ENCODE measurements at regions not wholly inside any gene's neighbourhood (a gene's known extent, or its start where the extent isn't known, plus 50 kb on each side); places are given as distances from the start of the nearest gene placed in this dataset.

GRCh38 chr12:19971361-19972280 is 396.7 kb upstream of the PDE3A start:
- Mint-ChIP-seq H3K9me3 (no peaks in the 10 kb centered on the region), H3K36me3 (ENCODE audit: insufficient read depth) (no peaks in the 10 kb centered on the region), H3K4me1 (ENCODE audit: low read depth in 2 of 2) (peaks cover 0 to 4% of the 10 kb centered on the region in 2 donors), H3K4me3 (no peak overlapping the region), H3K27me3 (peaks cover 0 to 6% of the 10 kb centered on the region in 2 donors), H3K27ac (no peak overlapping the region)
- no peak for DNase-seq
- ATAC-seq (replicated peaks) = no peak

- DNase-seq = no peak
- ATAC-seq (replicated peaks) = no peak
- H3K27ac Mint-ChIP-seq = no peak overlapping the region
Observed at GRCh38 chr12:19972325-19973288, 395.7 kb upstream of the PDE3A start.

GRCh38 chr12:19978193-19978592 is 390.1 kb upstream of the PDE3A start:
- Mint-ChIP-seq H3K27me3 (peaks cover 0 to 6% of the 10 kb centered on the region in 2 donors), H3K4me3 (no peak overlapping the region), H3K27ac (no peak overlapping the region), H3K36me3 (ENCODE audit: insufficient read depth) (no peaks in the 10 kb centered on the region), H3K4me1 (ENCODE audit: low read depth in 2 of 2) (peaks cover 0 to under 1% of the 10 kb centered on the region in 2 donors), H3K9me3 (no peaks in the 10 kb centered on the region)
- DNase-seq (no peak), ATAC-seq (replicated peaks) (no peak)

More at GRCh38 chr12:19972325-19973288, 395.7 kb upstream of the PDE3A start:
- Mint-ChIP-seq H3K4me3 (no peak overlapping the region), H3K27me3 (peaks cover 0 to 6% of the 10 kb centered on the region in 2 donors), H3K4me1 (ENCODE audit: low read depth in 2 of 2) (peaks cover 0 to 4% of the 10 kb centered on the region in 2 donors), H3K36me3 (ENCODE audit: insufficient read depth) (no peaks in the 10 kb centered on the region), H3K9me3 (no peaks in the 10 kb centered on the region)

- H3K4me1 Mint-ChIP-seq (ENCODE audit: low read depth in 2 of 2) = no peaks in the 10 kb centered on the region
- H3K4me3 Mint-ChIP-seq = no peak overlapping the region
- peaks cover 0 to 6% of the 10 kb centered on the region in 2 donors for H3K27me3 Mint-ChIP-seq
- DNase-seq (no peak), ATAC-seq (replicated peaks) (no peak)
- no peak overlapping the region for H3K27ac Mint-ChIP-seq
- no peaks in the 10 kb centered on the region for H3K9me3 Mint-ChIP-seq
- H3K36me3 Mint-ChIP-seq (ENCODE audit: insufficient read depth) = no peaks in the 10 kb centered on the region
Observed at GRCh38 chr12:19979584-19979983, 388.8 kb upstream of the PDE3A start.

- Mint-ChIP-seq H3K4me1 (ENCODE audit: low read depth in 2 of 2) (no peaks in the 10 kb centered on the region), H3K9me3 (peaks cover 0 to 2% of the 10 kb centered on the region in 2 donors), H3K36me3 (ENCODE audit: insufficient read depth) (no peaks in the 10 kb centered on the region), H3K4me3 (no peak overlapping the region), H3K27me3 (no peaks in the 10 kb centered on the region), H3K27ac (no peak overlapping the region)
- DNase-seq (no peak), ATAC-seq (replicated peaks) (no peak)
Observed at GRCh38 chr12:19981944-19982343, 386.4 kb upstream of the PDE3A start.

- Mint-ChIP-seq H3K36me3 (ENCODE audit: insufficient read depth) (no peaks in the 10 kb centered on the region), H3K4me3 (no peak overlapping the region), H3K27ac (no peak overlapping the region), H3K9me3 (peaks cover 0 to 2% of the 10 kb centered on the region in 2 donors), H3K27me3 (peaks cover 4 to 27% of the 10 kb centered on the region in 2 donors), H3K4me1 (ENCODE audit: low read depth in 2 of 2) (no peaks in the 10 kb centered on the region)
- ATAC-seq (replicated peaks) (no peak), DNase-seq (no peak)
Observed at GRCh38 chr12:19988001-19988400, 380.3 kb upstream of the PDE3A start.

- Mint-ChIP-seq H3K9me3 (peaks cover 0 to 3% of the 10 kb centered on the region in 2 donors), H3K4me3 (no peak overlapping the region), H3K27ac (no peak overlapping the region), H3K36me3 (ENCODE audit: insufficient read depth) (no peaks in the 10 kb centered on the region), H3K4me1 (ENCODE audit: low read depth in 2 of 2) (no peaks in the 10 kb centered on the region), H3K27me3 (peaks cover 4 to 27% of the 10 kb centered on the region in 2 donors)
- ATAC-seq (replicated peaks) (no peak), DNase-seq (no peak)
Observed at GRCh38 chr12:19988459-19988873, 379.9 kb upstream of the PDE3A start.

- DNase-seq (no peak), ATAC-seq (replicated peaks) (no peak)
- peaks cover 0 to 4% of the 10 kb centered on the region in 2 donors for H3K9me3 Mint-ChIP-seq
- H3K27ac Mint-ChIP-seq = no peak overlapping the region
- H3K27me3 Mint-ChIP-seq = peaks cover 4 to 27% of the 10 kb centered on the region in 2 donors
- no peaks in the 10 kb centered on the region for H3K4me1 Mint-ChIP-seq (ENCODE audit: low read depth in 2 of 2)
- no peaks in the 10 kb centered on the region for H3K36me3 Mint-ChIP-seq (ENCODE audit: insufficient read depth)
- no peak overlapping the region for H3K4me3 Mint-ChIP-seq
Observed at GRCh38 chr12:19988948-19989347, 379.4 kb upstream of the PDE3A start.

- H3K4me1 Mint-ChIP-seq (ENCODE audit: low read depth in 2 of 2) = no peaks in the 10 kb centered on the region
- H3K27me3 Mint-ChIP-seq = peaks cover 4 to 27% of the 10 kb centered on the region in 2 donors
- peaks cover 0 to 2% of the 10 kb centered on the region in 2 donors for H3K9me3 Mint-ChIP-seq
- no peak for DNase-seq
- no peak overlapping the region for H3K4me3 Mint-ChIP-seq
- no peak for ATAC-seq (replicated peaks)
- H3K27ac Mint-ChIP-seq = no peak overlapping the region
- H3K36me3 Mint-ChIP-seq (ENCODE audit: insufficient read depth) = no peaks in the 10 kb centered on the region
Observed at GRCh38 chr12:19991146-19991545, 377.2 kb upstream of the PDE3A start.

- Mint-ChIP-seq H3K36me3 (ENCODE audit: insufficient read depth) (no peaks in the 10 kb centered on the region), H3K4me3 (no peak overlapping the region), H3K4me1 (ENCODE audit: low read depth in 2 of 2) (no peaks in the 10 kb centered on the region), H3K27ac (no peak overlapping the region), H3K9me3 (peaks cover 0 to 2% of the 10 kb centered on the region in 2 donors), H3K27me3 (peaks cover 4 to 27% of the 10 kb centered on the region in 2 donors)
- ATAC-seq (replicated peaks) (no peak), DNase-seq (no peak)
Observed at GRCh38 chr12:19992311-19992710, 376.0 kb upstream of the PDE3A start.

- no peak overlapping the region for H3K27ac Mint-ChIP-seq
- no peaks in the 10 kb centered on the region for H3K36me3 Mint-ChIP-seq (ENCODE audit: insufficient read depth)
- H3K4me3 Mint-ChIP-seq = no peak overlapping the region
- ATAC-seq (replicated peaks) = no peak
- DNase-seq = no peak
- peaks cover 0 to 2% of the 10 kb centered on the region in 2 donors for H3K9me3 Mint-ChIP-seq
- no peaks in the 10 kb centered on the region for H3K4me1 Mint-ChIP-seq (ENCODE audit: low read depth in 2 of 2)
- peaks cover 8 to 10% of the 10 kb centered on the region in 2 donors for H3K27me3 Mint-ChIP-seq
Observed at GRCh38 chr12:19994968-19995367, 373.4 kb upstream of the PDE3A start.

GRCh38 chr12:19997656-19998400 is 370.5 kb upstream of the PDE3A start:
- no peak for ATAC-seq (replicated peaks)
- no peak for DNase-seq
- Mint-ChIP-seq H3K27me3 (peaks cover 0 to 8% of the 10 kb centered on the region in 2 donors), H3K27ac (no peak overlapping the region), H3K36me3 (ENCODE audit: insufficient read depth) (no peaks in the 10 kb centered on the region), H3K4me1 (ENCODE audit: low read depth in 2 of 2) (no peaks in the 10 kb centered on the region), H3K4me3 (no peak overlapping the region), H3K9me3 (peaks cover 0 to 5% of the 10 kb centered on the region in 2 donors)

GRCh38 chr12:19998411-19998810 is 369.9 kb upstream of the PDE3A start:
- H3K27me3 Mint-ChIP-seq = peaks cover 0 to 8% of the 10 kb centered on the region in 2 donors
- H3K4me3 Mint-ChIP-seq = no peak overlapping the region
- DNase-seq (no peak), ATAC-seq (replicated peaks) (no peak)
- no peaks in the 10 kb centered on the region for H3K36me3 Mint-ChIP-seq (ENCODE audit: insufficient read depth)
- H3K27ac Mint-ChIP-seq = no peak overlapping the region
- H3K9me3 Mint-ChIP-seq = peaks cover 0 to 5% of the 10 kb centered on the region in 2 donors
- no peaks in the 10 kb centered on the region for H3K4me1 Mint-ChIP-seq (ENCODE audit: low read depth in 2 of 2)
